WERI-Rb-1 (cell line): ENCODE measurements at regions not wholly inside any gene's neighbourhood (a gene's known extent, or its start where the extent isn't known, plus 50 kb on each side); places are given as distances from the start of the nearest gene placed in this dataset.
"Not testable (repeated sequence)": the region's sequence is repeated elsewhere in the genome, so short reads cannot be mapped to it uniquely, and the experiment has no call there.

Experiments
- DNase-seq: peaks from one replicate; pipeline ENCODE4 v3.0.0-alpha.2; 2020
- H3K27ac ChIP-seq: fragments of 250-450 bp; sonication (Bioruptor Pico); 2 replicates; pipeline ENCODE4 v1.5.1; 2020; ENCODE audit warnings: mild to moderate bottlenecking, moderate library complexity
- H3K27me3 ChIP-seq: fragments of 250-450 bp; sonication (Bioruptor Pico); 2 replicates; pipeline ENCODE4 v1.5.1; 2021; ENCODE audit warnings: mild to moderate bottlenecking, low read depth, moderate library complexity; ENCODE audit not compliant: insufficient read depth, severe bottlenecking
- H3K36me3 ChIP-seq: fragments of 250-450 bp; sonication (Bioruptor Pico); 2 replicates; pipeline ENCODE4 v1.5.1; 2020; ENCODE audit warnings: mild to moderate bottlenecking, moderate library complexity
- H3K4me3 ChIP-seq: 2 replicates; pipeline ENCODE4 v1.5.1; 2011; ENCODE audit warnings: low read depth, mild to moderate bottlenecking, control low read depth, low read length
- H3K9me3 ChIP-seq: fragments of 250-450 bp; sonication (Bioruptor Pico); 2 replicates; pipeline ENCODE4 v1.5.1; 2021; ENCODE audit warnings: mild to moderate bottlenecking, moderate library complexity; ENCODE audit not compliant: severe bottlenecking
- TF ChIP-seq, protein P1 (sequence below): IDR thresholded peaks from 2 replicates; pipeline ENCODE4 v1.5.1; 2011; ENCODE audit warnings: low read depth, mild to moderate bottlenecking, control low read depth, inconsistent platforms, low read length

DNA sequence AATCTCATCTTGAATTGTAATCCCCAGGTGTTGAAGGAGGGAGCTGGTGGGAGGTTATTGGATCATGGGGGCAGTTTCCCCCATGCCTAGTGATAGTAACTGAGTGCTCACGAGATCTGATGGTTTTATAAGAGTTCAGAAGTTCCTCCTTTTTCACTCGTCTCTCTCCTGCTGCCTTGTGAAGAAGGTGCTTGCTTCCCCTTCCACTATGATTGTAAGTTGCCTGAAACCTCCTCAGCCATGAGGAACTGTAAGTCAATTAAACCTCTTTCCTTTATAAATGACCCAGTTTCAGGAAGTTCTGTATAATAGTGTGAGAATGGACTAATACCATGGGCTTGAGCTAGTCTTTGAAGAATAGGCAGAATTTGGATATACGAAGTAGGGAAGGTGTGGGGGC lies 113.9 kb downstream of the RIN2 start:
- no peak overlapping the region for H3K27ac ChIP-seq
- no peaks in the 10 kb centered on the region for H3K36me3 ChIP-seq
- no peaks in the 10 kb centered on the region for H3K27me3 ChIP-seq
- no peak for DNase-seq
- H3K9me3 ChIP-seq = no peaks in the 10 kb centered on the region
- H3K4me3 ChIP-seq = no peak overlapping the region
- TF ChIP-seq, protein P1, sequence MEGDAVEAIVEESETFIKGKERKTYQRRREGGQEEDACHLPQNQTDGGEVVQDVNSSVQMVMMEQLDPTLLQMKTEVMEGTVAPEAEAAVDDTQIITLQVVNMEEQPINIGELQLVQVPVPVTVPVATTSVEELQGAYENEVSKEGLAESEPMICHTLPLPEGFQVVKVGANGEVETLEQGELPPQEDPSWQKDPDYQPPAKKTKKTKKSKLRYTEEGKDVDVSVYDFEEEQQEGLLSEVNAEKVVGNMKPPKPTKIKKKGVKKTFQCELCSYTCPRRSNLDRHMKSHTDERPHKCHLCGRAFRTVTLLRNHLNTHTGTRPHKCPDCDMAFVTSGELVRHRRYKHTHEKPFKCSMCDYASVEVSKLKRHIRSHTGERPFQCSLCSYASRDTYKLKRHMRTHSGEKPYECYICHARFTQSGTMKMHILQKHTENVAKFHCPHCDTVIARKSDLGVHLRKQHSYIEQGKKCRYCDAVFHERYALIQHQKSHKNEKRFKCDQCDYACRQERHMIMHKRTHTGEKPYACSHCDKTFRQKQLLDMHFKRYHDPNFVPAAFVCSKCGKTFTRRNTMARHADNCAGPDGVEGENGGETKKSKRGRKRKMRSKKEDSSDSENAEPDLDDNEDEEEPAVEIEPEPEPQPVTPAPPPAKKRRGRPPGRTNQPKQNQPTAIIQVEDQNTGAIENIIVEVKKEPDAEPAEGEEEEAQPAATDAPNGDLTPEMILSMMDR = no peak

GRCh38 chr20:19874040-19874727 lies 116.1 kb downstream of the RIN2 start:
- H3K4me3 ChIP-seq = no peak overlapping the region
- no peaks in the 10 kb centered on the region for H3K27me3 ChIP-seq
- DNase-seq = no peak
- TF ChIP-seq, protein P1 = no peak
- no peaks in the 10 kb centered on the region for H3K9me3 ChIP-seq
- H3K36me3 ChIP-seq = no peaks in the 10 kb centered on the region
- no peak overlapping the region for H3K27ac ChIP-seq

GRCh38 chr20:19875376-19876221 lies 117.5 kb downstream of the RIN2 start:
- DNase-seq = no peak
- H3K27ac ChIP-seq = no peak overlapping the region
- H3K36me3 ChIP-seq = no peaks in the 10 kb centered on the region
- no peak overlapping the region for H3K4me3 ChIP-seq
- H3K27me3 ChIP-seq = no peaks in the 10 kb centered on the region
- TF ChIP-seq, protein P1 = no peak
- no peaks in the 10 kb centered on the region for H3K9me3 ChIP-seq

DNA sequence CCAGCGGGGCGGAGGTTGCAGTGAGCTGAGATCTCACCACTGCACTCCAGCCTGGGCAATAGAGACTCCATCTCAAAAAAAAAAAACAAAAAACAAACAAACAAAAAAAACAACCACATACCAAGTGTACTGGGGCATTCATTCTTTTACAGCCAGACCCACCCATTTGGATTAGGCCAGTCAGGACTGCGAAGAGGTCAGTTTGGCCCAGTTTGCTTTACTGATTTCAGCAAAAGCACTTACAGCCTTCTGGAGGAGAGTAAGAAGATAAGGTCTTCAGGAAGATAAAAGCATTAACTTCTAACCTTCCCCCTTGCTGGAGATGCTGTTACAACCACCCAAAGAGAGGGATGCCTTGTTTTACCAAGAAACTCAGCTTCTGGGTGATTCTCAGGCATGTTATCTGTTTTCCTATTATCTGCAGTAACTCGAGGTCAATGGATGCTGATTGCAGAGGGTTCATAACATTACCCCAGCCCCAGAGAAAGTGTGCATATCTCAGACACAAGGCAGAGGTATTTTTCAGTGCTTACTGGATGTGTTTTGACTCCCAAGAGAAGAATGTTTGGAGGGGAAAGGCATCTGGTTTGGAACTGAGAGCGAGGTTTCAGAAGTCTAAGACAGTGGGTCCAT lies 118.9 kb downstream of the RIN2 start:
- no peaks in the 10 kb centered on the region for H3K36me3 ChIP-seq
- no peak for DNase-seq
- no peaks in the 10 kb centered on the region for H3K27me3 ChIP-seq
- H3K27ac ChIP-seq = no peak overlapping the region
- no peak overlapping the region for H3K4me3 ChIP-seq
- TF ChIP-seq, protein P1 = no peak
- H3K9me3 ChIP-seq = no peaks in the 10 kb centered on the region

GRCh38 chr20:19879874-19880255 lies 121.8 kb downstream of the RIN2 start:
- not testable (repeated sequence) for H3K4me3 ChIP-seq, H3K27me3 ChIP-seq, DNase-seq, H3K27ac ChIP-seq, H3K36me3 ChIP-seq, H3K9me3 ChIP-seq
